ENCODE measurements at regions not wholly inside any gene's neighbourhood (a gene's known extent, or its start where the extent isn't known, plus 50 kb on each side); places are given as distances from the start of the nearest gene placed in this dataset.

DNA sequence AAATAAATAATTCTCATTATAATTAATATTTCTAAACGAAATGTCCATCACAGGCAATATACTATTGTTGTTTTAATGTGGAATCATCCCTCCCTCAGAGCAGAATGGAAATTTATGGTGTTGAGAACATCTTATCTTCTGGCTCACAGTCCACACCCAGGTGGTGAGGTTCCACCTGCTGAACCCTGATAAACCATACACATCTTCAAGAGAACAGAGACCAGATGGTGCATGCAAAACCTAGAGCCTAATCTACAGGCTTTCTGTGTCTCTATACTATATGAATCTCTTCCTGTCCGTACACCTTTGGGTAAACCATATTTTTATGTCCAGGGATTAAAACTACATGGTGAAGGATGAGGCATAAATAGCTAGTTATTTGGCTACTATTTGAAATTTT lies 52.3 kb upstream of the UFL1 start:
- TF ChIP-seq GATA2 (IDR thresholded peaks at IDR 0.05; ENCODE audit: low read depth, low read length) (no peak), GATA3 (IDR thresholded peaks at IDR 0.05; ENCODE audit: low read depth, low read length) (no peak)

All from SH-SY5Y (cell line).